LNCAP (cell line): ENCODE measurements at regions not wholly inside any gene's neighbourhood (a gene's known extent, or its start where the extent isn't known, plus 50 kb on each side); places are given as distances from the start of the nearest gene placed in this dataset.

Experiments
- CTCF ChIP-seq: fragments of 450-650 bp; IDR thresholded peaks from 2 replicates; pipeline ENCODE4 v1.5.1; 2017; ENCODE audit warnings: mild to moderate bottlenecking

GRCh38 chr6:4655196-4656025 is 120.8 kb upstream of the CDYL start:
- TF ChIP-seq CTCF = no peak

DNA sequence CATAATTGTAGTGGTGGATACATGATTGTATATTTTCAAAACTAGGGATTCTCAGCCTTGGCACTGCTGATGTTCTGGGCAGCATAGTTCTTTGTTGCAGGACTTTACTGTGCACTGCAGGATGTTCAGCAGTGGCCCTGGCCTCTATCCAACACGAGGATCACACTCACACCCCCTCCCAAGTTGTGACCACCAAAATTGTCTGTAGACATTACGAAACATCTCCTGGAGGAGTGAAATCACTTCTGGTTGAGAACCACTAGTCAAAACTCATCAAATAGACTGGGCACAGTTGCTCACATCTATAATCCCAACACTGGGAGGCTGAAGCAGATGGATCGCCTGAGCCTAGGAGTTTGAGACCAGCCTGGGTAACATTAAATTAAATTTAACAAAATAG is 123.1 kb upstream of the CDYL start:
- no peak for TF ChIP-seq CTCF

DNA sequence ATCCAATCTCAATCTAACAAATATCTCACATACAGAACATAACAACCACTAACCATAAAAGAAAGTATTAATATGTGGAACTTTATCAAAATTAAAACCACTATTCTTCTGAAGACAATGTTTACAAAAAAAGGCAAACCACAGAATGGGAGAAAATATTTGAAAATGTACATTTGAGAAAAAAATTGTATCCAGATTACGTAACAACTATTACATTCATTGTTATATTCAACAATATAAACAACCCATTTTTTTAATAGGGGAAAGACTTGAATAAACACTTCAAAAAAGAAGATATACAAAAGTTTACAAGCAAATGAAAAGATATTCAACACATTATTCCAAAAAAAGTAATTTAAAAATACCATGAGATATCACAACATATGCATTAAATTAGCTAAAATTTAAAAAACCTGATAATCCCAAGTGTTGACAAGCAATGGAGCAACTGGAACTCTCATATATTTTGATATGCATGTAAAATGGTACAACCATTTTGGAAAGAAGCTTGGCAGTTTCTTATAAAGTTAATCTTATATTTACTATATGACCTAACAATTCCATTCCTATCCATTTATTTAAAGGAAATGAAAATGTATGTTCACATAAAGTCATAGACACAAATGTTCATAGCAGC is 124.3 kb upstream of the CDYL start:
- TF ChIP-seq CTCF = no peak

DNA sequence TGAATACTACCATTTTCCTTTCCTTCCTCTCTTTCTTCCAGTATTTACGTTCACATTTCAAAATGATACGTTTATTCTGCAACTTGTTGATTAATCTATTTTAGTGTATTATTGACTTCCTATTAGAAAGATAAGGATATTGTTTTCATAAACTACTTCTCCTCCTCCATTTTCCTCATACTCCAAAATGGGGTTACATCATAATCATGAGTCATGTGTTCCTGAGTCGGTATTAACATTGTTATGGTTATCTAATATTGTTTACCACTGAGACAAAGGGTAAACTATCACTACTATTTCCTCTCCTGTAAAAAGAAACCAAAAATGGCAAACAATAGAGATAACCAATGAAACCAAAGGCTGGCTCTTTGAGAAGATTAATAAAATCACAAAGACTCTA is 126.5 kb upstream of the CDYL start:
- TF ChIP-seq CTCF = no peak

DNA sequence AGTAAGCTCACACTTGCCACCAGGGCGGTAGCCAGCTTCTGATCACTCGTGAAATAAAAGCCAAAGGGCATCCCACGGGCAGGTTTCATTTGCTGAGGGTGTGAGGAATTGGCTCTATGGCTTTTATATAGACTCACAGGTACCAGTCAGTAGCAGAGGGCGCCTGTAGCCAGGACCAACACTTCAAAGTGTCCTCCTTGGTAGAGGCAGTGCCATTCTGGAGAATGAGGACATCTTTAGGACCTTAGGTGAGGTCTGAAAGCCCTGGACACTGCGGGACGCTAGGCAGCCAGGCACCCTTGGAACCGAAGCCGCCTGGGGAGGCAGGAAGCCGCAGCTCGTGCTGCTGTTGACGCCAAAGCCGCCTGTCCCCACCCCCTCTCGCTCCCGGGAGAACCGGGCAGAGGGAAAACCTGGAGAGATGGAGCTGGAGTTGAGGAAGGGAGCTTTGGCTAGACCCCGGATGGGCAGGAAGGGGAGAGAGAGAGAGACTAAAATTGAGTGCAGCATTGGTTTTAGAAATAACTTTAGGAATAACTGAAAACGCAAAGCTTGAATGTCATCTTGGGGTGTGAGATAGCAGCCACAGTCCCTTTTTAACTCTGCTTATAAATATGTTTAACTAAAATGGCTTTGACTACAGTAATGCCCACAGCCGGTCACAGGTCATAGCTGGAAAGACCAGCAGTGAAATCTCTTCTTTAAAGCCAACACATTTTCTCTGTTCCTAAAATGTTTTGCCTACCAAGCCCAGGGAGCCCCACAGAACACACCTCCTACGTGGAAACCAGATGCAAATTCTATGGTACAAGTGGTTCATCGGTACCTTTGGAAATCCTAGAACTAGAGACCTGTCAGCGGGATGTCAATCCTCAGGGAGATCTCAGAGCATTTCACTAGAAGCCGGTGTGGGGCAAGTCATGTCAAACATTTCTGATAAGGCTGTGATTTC is 128.5 kb upstream of the CDYL start:
- TF ChIP-seq CTCF = no peak

GRCh38 chr6:4645713-4646360 is 130.4 kb upstream of the CDYL start:
- no peak for TF ChIP-seq CTCF

- TF ChIP-seq CTCF = no peak
These were observed 131.2 kb upstream of the CDYL start for GRCh38 chr6:4644996-4645395.
